HCT116 (cell line): ENCODE measurements at regions not wholly inside any gene's neighbourhood (a gene's known extent, or its start where the extent isn't known, plus 50 kb on each side); places are given as distances from the start of the nearest gene placed in this dataset.

ENCODE experiments used
- ATAC-seq: fragments of 200-7000 bp; cut with Tn5 transposase; 2 replicates; pipeline ENCODE4 v1.9.1; 2020; ENCODE audit warnings: mild to moderate bottlenecking, moderate library complexity
- BruUV-seq: library from RNA; stranded (reverse); fragments of 400-500 nt; replicated peaks from 2 replicates; lab custom pipeline; 2021; lab: Mats Ljungman, UMichigan
- CTCF ChIA-PET: fragments of 300-600 bp; sonication (Branson Sonifier 250); formaldehyde crosslinking; loops from one replicate; lab custom pipeline; 2021; ENCODE audit warnings: antibody characterized with exemption; lab: Charles Lee
- POLR2A ChIA-PET: fragments of 300-600, 350-600 bp; sonication (Branson Sonifier 250); formaldehyde crosslinking; loops from one replicate; lab custom pipeline; 2021; ENCODE audit warnings: antibody characterized with exemption; lab: Charles Lee
- RAD21 ChIA-PET, 2 experiments: fragments of 300-600 bp; sonication (Branson Sonifier 250); formaldehyde crosslinking; loops; one replicate each; lab custom pipeline; 2023; ENCODE audit warnings: low total read pairs in 2 of 2; ENCODE audit not compliant: uncharacterized antibody in 2 of 2, unreplicated experiment in 2 of 2, low non-redundant PET in 1 of 2; lab: Charles Lee
- DNase-seq: peaks from one replicate; pipeline ENCODE4 v3.0.0-alpha.2; 2010; ENCODE audit warnings: low read depth, low spot score
- H2AFZ ChIP-seq: fragments of 200-600 bp; shearing (Covaris generic), sonication (generic); 2 replicates; pipeline ENCODE4 v1.6.1; 2017; ENCODE audit warnings: low read depth, mixed run types, mixed read lengths, antibody characterized with exemption, low read length; ENCODE audit not compliant: poor library complexity, severe bottlenecking
- H3K27ac ChIP-seq: 2 replicates; pipeline ENCODE4 v1.5.1; 2012; ENCODE audit warnings: low read depth, low read length
- H3K27me3 ChIP-seq: fragments of 200-600 bp; sonication (generic); 2 replicates; pipeline ENCODE4 v1.6.1; 2016; ENCODE audit warnings: mixed run types, low read length, mixed read lengths; ENCODE audit not compliant: insufficient read depth
- H3K36me3 ChIP-seq, 2 experiments: fragments of 200-500 bp in 1 of 2; fragments of 200-600 bp in 1 of 2; sonication (Bioruptor generic) in 1 of 2; sonication (generic) in 1 of 2; 2 replicates each; pipeline versions ENCODE4 v1.5.1 to v1.6.1; 2014 to 2016; ENCODE audit warnings: low read length in 2 of 2, inconsistent platforms in 1 of 2, mixed read lengths in 1 of 2, mixed run types in 1 of 2; ENCODE audit not compliant: insufficient read depth in 2 of 2, control insufficient read depth in 1 of 2
- H3K4me1 ChIP-seq, 2 experiments: fragments of 200-600 bp in 1 of 2; sonication (generic) in 1 of 2; 2 replicates each; pipeline versions ENCODE4 v1.5.1 to v1.6.1; 2012 to 2017; ENCODE audit warnings: low read length in 2 of 2, inconsistent platforms in 1 of 2, mild to moderate bottlenecking in 1 of 2, mixed read lengths in 1 of 2, mixed run types in 1 of 2, moderate library complexity in 1 of 2; ENCODE audit not compliant: insufficient read depth in 2 of 2, control insufficient read depth in 1 of 2
- H3K4me2 ChIP-seq: fragments of 200-600 bp; sonication (generic); 2 replicates; pipeline ENCODE4 v1.6.1; 2017; ENCODE audit warnings: mixed run types, low read length, mixed read lengths
- H3K4me3 ChIP-seq, 2 experiments: fragments of 200-600 bp in 1 of 2; sonication (generic) in 1 of 2; replicated peaks in 1 of 2; 2 replicates each; pipeline ENCODE4 v1.5.1; 2011 to 2016; ENCODE audit warnings: low read length in 2 of 2, control low read depth in 1 of 2, low read depth in 1 of 2, mild to moderate bottlenecking in 1 of 2, mixed read lengths in 1 of 2, mixed run types in 1 of 2
- H3K79me2 ChIP-seq: fragments of 200-600 bp; sonication (generic); 2 replicates; pipeline ENCODE4 v1.6.1; 2017; ENCODE audit warnings: mild to moderate bottlenecking, mixed run types, low read length, moderate library complexity, mixed read lengths; ENCODE audit not compliant: insufficient read depth
- H3K9ac ChIP-seq: fragments of 200-600 bp; sonication (generic); 2 replicates; pipeline ENCODE4 v1.6.1; 2016; ENCODE audit warnings: low read length, mixed read lengths
- H3K9me2 ChIP-seq: fragments of 200-600 bp; sonication (generic), shearing (Covaris generic); 2 replicates; pipeline ENCODE4 v1.6.1; 2017; ENCODE audit warnings: mixed run types, mild to moderate bottlenecking, moderate library complexity; ENCODE audit not compliant: insufficient read depth
- H3K9me3 ChIP-seq, 2 experiments: fragments of 200-500 bp in 1 of 2; fragments of 200-600 bp in 1 of 2; sonication (Bioruptor generic) in 1 of 2; sonication (generic) in 1 of 2; 2 replicates each; pipeline ENCODE4 v1.6.1; 2014 to 2017; ENCODE audit warnings: low read length in 2 of 2, mixed read lengths in 2 of 2, inconsistent platforms in 1 of 2, low read depth in 1 of 2, mild to moderate bottlenecking in 1 of 2, mixed run types in 1 of 2, moderate library complexity in 1 of 2; ENCODE audit not compliant: control insufficient read depth in 1 of 2, insufficient read depth in 1 of 2
- H4K20me1 ChIP-seq: fragments of 200-600 bp; sonication (generic), shearing (Covaris generic); 2 replicates; pipeline ENCODE4 v1.6.1; 2017; ENCODE audit warnings: mixed run types, mild to moderate bottlenecking, moderate library complexity; ENCODE audit not compliant: insufficient read depth
- ATF3 ChIP-seq: IDR thresholded peaks from 2 replicates; pipeline ENCODE4 v1.6.1; 2012
- CBX3 ChIP-seq: IDR thresholded peaks from 2 replicates; pipeline ENCODE4 v1.6.1; 2012; ENCODE audit warnings: low read depth
- CEBPB ChIP-seq: IDR thresholded peaks from 2 replicates; pipeline ENCODE4 v1.6.1; 2012; ENCODE audit warnings: low read depth
- EGR1 ChIP-seq: IDR thresholded peaks from 2 replicates; pipeline ENCODE4 v1.6.1; 2012; ENCODE audit warnings: low read depth
- ELF1 ChIP-seq: IDR thresholded peaks from 2 replicates; pipeline ENCODE4 v1.6.1; 2012; ENCODE audit warnings: low read depth, borderline replicate concordance
- EZH2 ChIP-seq: fragments of 200-600 bp; sonication (generic); IDR thresholded peaks from 2 replicates; pipeline ENCODE4 v1.6.1; 2017; ENCODE audit warnings: antibody characterized with exemption, mixed run types
- EZH2phosphoT487 ChIP-seq: fragments of 200-600 bp; IDR thresholded peaks from 2 replicates; pipeline ENCODE4 v1.6.1; 2018; ENCODE audit warnings: antibody characterized with exemption, borderline replicate concordance
- JUND ChIP-seq: IDR thresholded peaks from 2 replicates; pipeline ENCODE4 v1.6.1; 2012
- POLR2A ChIP-seq: IDR thresholded peaks from 2 replicates; pipeline ENCODE4 v1.7.0; 2011; ENCODE audit warnings: borderline replicate concordance; ENCODE audit not compliant: insufficient read depth, insufficient read length; ENCODE audit errors: extremely low read depth
- POLR2AphosphoS5 ChIP-seq: IDR thresholded peaks from 2 replicates; pipeline ENCODE4 v1.6.1; 2011; ENCODE audit warnings: mild to moderate bottlenecking, low read depth, low read length, moderate library complexity
- RAD21 ChIP-seq: IDR thresholded peaks from 2 replicates; pipeline ENCODE4 v1.6.1; 2012; ENCODE audit warnings: low read depth, mild to moderate bottlenecking
- SIN3A ChIP-seq: IDR thresholded peaks from 2 replicates; pipeline ENCODE4 v1.6.1; 2012; ENCODE audit warnings: low read depth
- SRF ChIP-seq: IDR thresholded peaks from 2 replicates; pipeline ENCODE4 v1.6.1; 2012; ENCODE audit warnings: low read depth
- TCF7L2 ChIP-seq: IDR thresholded peaks from 2 replicates; pipeline ENCODE4 v1.7.0; 2011; ENCODE audit warnings: borderline replicate concordance, inconsistent platforms; ENCODE audit not compliant: insufficient read depth, insufficient read length; ENCODE audit errors: extremely low read depth
- YY1 ChIP-seq: IDR thresholded peaks from 2 replicates; pipeline ENCODE4 v1.6.1; 2011; ENCODE audit warnings: low read length, low read depth, moderate library complexity, mild to moderate bottlenecking; ENCODE audit not compliant: insufficient replicate concordance; ENCODE audit errors: extremely low read depth
- ZFX ChIP-seq: fragments of 450-650 bp; IDR thresholded peaks from 2 replicates; pipeline ENCODE4 v1.6.1; 2017
- ZNF274 ChIP-seq: fragments of 200-500 bp; sonication (Bioruptor generic); IDR thresholded peaks from 2 replicates; pipeline ENCODE4 v1.6.1; 2014; ENCODE audit warnings: mild to moderate bottlenecking, low read depth, low read length, inconsistent platforms
- intact Hi-C: fragments of 100-400 bp; cut with micrococcal nuclease; formaldehyde crosslinking; loops from 2 replicates; pipeline ENCODE4 v1.10.0; 2022

GRCh38 chr3:145671121-145671520, 489.9 kb downstream of the PLOD2 start (continued):
- TF ChIP-seq ATF3 (no peak), POLR2AphosphoS5 (no peak), EZH2 (no peak)

GRCh38 chr3:145673838-145674237, 487.1 kb downstream of the PLOD2 start:
- H3K9me2 ChIP-seq, result no peaks in the 10 kb centered on the region
- H3K36me3 ChIP-seq, result no peaks in the 10 kb centered on the region
- no peaks in the 10 kb centered on the region for H4K20me1 ChIP-seq
- CTCF ChIA-PET, result interaction anchor here (0.8 kb wide), 1 partner anchor 103 kb away, joined by 3 read pairs; no protein-coding TSS in a partner anchor
- H3K4me2 ChIP-seq, result no peak overlapping the region
- DNase-seq (no peak), ATAC-seq (no peak)
- no TSS peak for BruUV-seq
- TF ChIP-seq SRF, result no peak
- TF ChIP-seq CBX3, result no peak
- TF ChIP-seq JUND, result no peak
- TF ChIP-seq EZH2phosphoT487, result no peak
- TF ChIP-seq RAD21, result no peak
- no peak for TF ChIP-seq POLR2AphosphoS5
- no peak for TF ChIP-seq POLR2A
- TF ChIP-seq EZH2, result no peak
- TF ChIP-seq ATF3, result no peak
- TF ChIP-seq CEBPB, result no peak
- no peak for TF ChIP-seq ZNF274
- TF ChIP-seq YY1, result no peak
- no peak for TF ChIP-seq SIN3A
- TF ChIP-seq EGR1, result no peak
- no peak for TF ChIP-seq ZFX
- TF ChIP-seq ELF1, result no peak
- no peak for TF ChIP-seq TCF7L2
- no peaks in the 10 kb centered on the region for H3K27me3 ChIP-seq
- H3K4me3 ChIP-seq, result no peak overlapping the region
- no peaks in the 10 kb centered on the region for H3K9me3 ChIP-seq
- POLR2A ChIA-PET, result no interaction called here
- no peak overlapping the region for H3K9ac ChIP-seq
- H3K79me2 ChIP-seq, result no peaks in the 10 kb centered on the region
- RAD21 ChIA-PET, result no interaction called here
- no peak overlapping the region for H3K27ac ChIP-seq
- H3K4me1 ChIP-seq, result no peaks in the 10 kb centered on the region
- no peak overlapping the region for H2AFZ ChIP-seq
- intact Hi-C loops, result no loop called here
